ENCODE measurements at regions not wholly inside any gene's neighbourhood (a gene's known extent, or its start where the extent isn't known, plus 50 kb on each side); places are given as distances from the start of the nearest gene placed in this dataset.
A peak's percentile ranks its signal among the peaks of the same experiment; 100 is the strongest.

- FAIRE-seq (no peak), DNase-seq (ENCODE audit: low read depth) (peak; percentile 44)
- Mint-ChIP-seq H3K4me1 (ENCODE audit: low read depth, unreplicated experiment) (no peaks in the 10 kb centered on the region), H3K27me3 (ENCODE audit: low read depth, unreplicated experiment) (no peaks in the 10 kb centered on the region), H3K9me3 (ENCODE audit: unreplicated experiment) (no peaks in the 10 kb centered on the region), H3K4me3 (ENCODE audit: unreplicated experiment) (no peak overlapping the region), H3K36me3 (ENCODE audit: low read depth, unreplicated experiment) (no peaks in the 10 kb centered on the region), H3K27ac (ENCODE audit: unreplicated experiment) (no peak overlapping the region)
- no peaks in the 10 kb centered on the region for H3K27me3 ChIP-seq (ENCODE audit: insufficient read depth, low read length)
- no peaks in the 10 kb centered on the region for H4K20me1 ChIP-seq (ENCODE audit: insufficient read depth, low read length)
- H3K9me3 ChIP-seq (ENCODE audit: insufficient read depth, low read depth, low read length), result no peaks in the 10 kb centered on the region
- TF ChIP-seq EZH2 (IDR thresholded peaks at IDR 0.05; ENCODE audit: insufficient read depth, low read length), result no peak
- TF ChIP-seq CTCF (IDR thresholded peaks at IDR 0.05; ENCODE audit: insufficient read depth, low read depth, low read length), result peak; percentile 62
- H3K4me2 ChIP-seq (ENCODE audit: low read length), result no peak overlapping the region
- no peak overlapping the region for H3K27ac ChIP-seq (ENCODE audit: low read depth, low read length)
- no peaks in the 10 kb centered on the region for H3K4me1 ChIP-seq (ENCODE audit: insufficient read depth, low read length)
- H3K79me2 ChIP-seq (ENCODE audit: insufficient read depth, low read length), result no peaks in the 10 kb centered on the region
- H2AFZ ChIP-seq (ENCODE audit: low read depth, low read length), result no peak overlapping the region
- no peak overlapping the region for H3K9ac ChIP-seq (ENCODE audit: low read length)
- H3K36me3 ChIP-seq (ENCODE audit: insufficient read depth, low read length), result no peaks in the 10 kb centered on the region
- no peak overlapping the region for H3K4me3 ChIP-seq (ENCODE audit: insufficient read depth, low read depth, low read length)
Measured at GRCh38 chr2:6352906-6353515, 512.7 kb downstream of the CMPK2 start.

- no peak overlapping the region for H2AFZ ChIP-seq (ENCODE audit: low read depth, low read length)
- H3K27me3 ChIP-seq (ENCODE audit: insufficient read depth, low read length), result no peaks in the 10 kb centered on the region
- H3K27me3 Mint-ChIP-seq (ENCODE audit: low read depth, unreplicated experiment), result peaks cover 2% of the 10 kb centered on the region
- H3K4me1 ChIP-seq (ENCODE audit: insufficient read depth, low read length), result no peaks in the 10 kb centered on the region
- no peak overlapping the region for H3K4me3 ChIP-seq (ENCODE audit: insufficient read depth, low read depth, low read length)
- H3K79me2 ChIP-seq (ENCODE audit: insufficient read depth, low read length), result no peaks in the 10 kb centered on the region
- FAIRE-seq (no peak), DNase-seq (ENCODE audit: low read depth) (peak; percentile 14)
- TF ChIP-seq EZH2 (IDR thresholded peaks at IDR 0.05; ENCODE audit: insufficient read depth, low read length) (no peak), CTCF (IDR thresholded peaks at IDR 0.05; ENCODE audit: insufficient read depth, low read depth, low read length) (no peak)
- H4K20me1 ChIP-seq (ENCODE audit: insufficient read depth, low read length), result no peaks in the 10 kb centered on the region
- no peaks in the 10 kb centered on the region for H3K36me3 ChIP-seq (ENCODE audit: insufficient read depth, low read length)
- H3K9me3 Mint-ChIP-seq (ENCODE audit: unreplicated experiment), result no peaks in the 10 kb centered on the region
- no peaks in the 10 kb centered on the region for H3K9me3 ChIP-seq (ENCODE audit: insufficient read depth, low read depth, low read length)
- H3K4me2 ChIP-seq (ENCODE audit: low read length), result no peak overlapping the region
- no peak overlapping the region for H3K9ac ChIP-seq (ENCODE audit: low read length)
- H3K36me3 Mint-ChIP-seq (ENCODE audit: low read depth, unreplicated experiment), result no peaks in the 10 kb centered on the region
- H3K4me1 Mint-ChIP-seq (ENCODE audit: low read depth, unreplicated experiment), result no peaks in the 10 kb centered on the region
- no peak overlapping the region for H3K4me3 Mint-ChIP-seq (ENCODE audit: unreplicated experiment)
- no peak overlapping the region for H3K27ac ChIP-seq (ENCODE audit: low read depth, low read length)
- H3K27ac Mint-ChIP-seq (ENCODE audit: unreplicated experiment), result no peak overlapping the region
Measured at GRCh38 chr2:6353669-6354068, 512.0 kb downstream of the CMPK2 start.

GRCh38 chr2:6354546-6354945 is 511.2 kb downstream of the CMPK2 start:
- H3K79me2 ChIP-seq (ENCODE audit: insufficient read depth, low read length), result no peaks in the 10 kb centered on the region
- H2AFZ ChIP-seq (ENCODE audit: low read depth, low read length), result no peak overlapping the region
- H3K36me3 Mint-ChIP-seq (ENCODE audit: low read depth, unreplicated experiment), result no peaks in the 10 kb centered on the region
- DNase-seq (ENCODE audit: low read depth), result no peak
- H3K36me3 ChIP-seq (ENCODE audit: insufficient read depth, low read length), result no peaks in the 10 kb centered on the region
- TF ChIP-seq CTCF (IDR thresholded peaks at IDR 0.05; ENCODE audit: insufficient read depth, low read depth, low read length) (no peak), EZH2 (IDR thresholded peaks at IDR 0.05; ENCODE audit: insufficient read depth, low read length) (no peak)
- no peak for FAIRE-seq
- no peaks in the 10 kb centered on the region for H3K9me3 Mint-ChIP-seq (ENCODE audit: unreplicated experiment)
- no peak overlapping the region for H3K4me3 ChIP-seq (ENCODE audit: insufficient read depth, low read depth, low read length)
- no peak overlapping the region for H3K4me2 ChIP-seq (ENCODE audit: low read length)
- no peak overlapping the region for H3K9ac ChIP-seq (ENCODE audit: low read length)
- H3K27me3 ChIP-seq (ENCODE audit: insufficient read depth, low read length), result no peaks in the 10 kb centered on the region
- peaks cover 2% of the 10 kb centered on the region for H3K27me3 Mint-ChIP-seq (ENCODE audit: low read depth, unreplicated experiment)
- no peaks in the 10 kb centered on the region for H3K4me1 ChIP-seq (ENCODE audit: insufficient read depth, low read length)
- no peak overlapping the region for H3K4me3 Mint-ChIP-seq (ENCODE audit: unreplicated experiment)
- H3K4me1 Mint-ChIP-seq (ENCODE audit: low read depth, unreplicated experiment), result no peaks in the 10 kb centered on the region
- H3K9me3 ChIP-seq (ENCODE audit: insufficient read depth, low read depth, low read length), result no peaks in the 10 kb centered on the region
- no peak overlapping the region for H3K27ac ChIP-seq (ENCODE audit: low read depth, low read length)
- no peaks in the 10 kb centered on the region for H4K20me1 ChIP-seq (ENCODE audit: insufficient read depth, low read length)
- no peak overlapping the region for H3K27ac Mint-ChIP-seq (ENCODE audit: unreplicated experiment)
